ENCODE measurements at regions not wholly inside any gene's neighbourhood (a gene's known extent, or its start where the extent isn't known, plus 50 kb on each side); places are given as distances from the start of the nearest gene placed in this dataset.

GRCh38 chr20:55054453-55054852 lies 579.1 kb downstream of the DOK5 start:
- TF ChIP-seq POLR2A (IDR thresholded peaks at IDR 0.05), result no peak
- TF ChIP-seq CTCF (IDR thresholded peaks at IDR 0.05), result no peak
